ENCODE measurements at regions not wholly inside any gene's neighbourhood (a gene's known extent, or its start where the extent isn't known, plus 50 kb on each side); places are given as distances from the start of the nearest gene placed in this dataset.
A peak's percentile ranks its signal among the peaks of the same experiment; 100 is the strongest.

DNA sequence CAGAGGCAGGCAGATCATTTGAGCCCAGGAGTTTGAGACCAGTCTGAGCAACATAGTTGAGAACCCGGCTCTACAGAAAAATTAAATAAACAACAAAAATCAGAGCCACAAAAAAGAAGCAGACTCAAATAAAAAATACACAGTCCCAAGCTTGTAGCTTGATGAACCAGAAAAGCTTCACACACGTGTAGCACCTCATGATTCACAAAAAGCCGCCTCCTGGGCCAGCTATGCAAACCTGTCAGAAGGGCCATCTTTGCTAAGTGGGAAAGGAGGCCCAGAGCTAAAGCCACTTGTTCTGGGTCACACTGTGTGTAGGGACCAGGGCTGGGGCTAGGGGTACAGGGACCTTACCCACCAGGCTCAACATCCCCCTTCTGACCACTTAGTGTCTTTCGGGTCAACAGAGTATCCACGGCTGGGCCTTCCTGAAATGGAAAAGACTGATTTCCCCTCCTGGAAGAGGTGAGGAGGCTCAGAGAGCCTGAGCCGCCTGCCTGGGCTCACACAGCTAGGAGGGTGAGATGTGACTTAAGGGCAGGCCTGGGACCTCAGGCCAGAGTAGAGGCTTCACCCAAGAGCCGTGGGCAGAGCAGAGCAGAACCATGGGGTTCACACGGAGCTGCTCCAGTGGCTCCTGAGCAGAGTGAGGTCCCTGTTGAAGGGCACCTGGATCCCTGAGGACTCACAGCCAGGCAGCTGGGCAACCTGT, 269.6 kb downstream of the PARN start:
- DNase-seq, result no peak

DNA sequence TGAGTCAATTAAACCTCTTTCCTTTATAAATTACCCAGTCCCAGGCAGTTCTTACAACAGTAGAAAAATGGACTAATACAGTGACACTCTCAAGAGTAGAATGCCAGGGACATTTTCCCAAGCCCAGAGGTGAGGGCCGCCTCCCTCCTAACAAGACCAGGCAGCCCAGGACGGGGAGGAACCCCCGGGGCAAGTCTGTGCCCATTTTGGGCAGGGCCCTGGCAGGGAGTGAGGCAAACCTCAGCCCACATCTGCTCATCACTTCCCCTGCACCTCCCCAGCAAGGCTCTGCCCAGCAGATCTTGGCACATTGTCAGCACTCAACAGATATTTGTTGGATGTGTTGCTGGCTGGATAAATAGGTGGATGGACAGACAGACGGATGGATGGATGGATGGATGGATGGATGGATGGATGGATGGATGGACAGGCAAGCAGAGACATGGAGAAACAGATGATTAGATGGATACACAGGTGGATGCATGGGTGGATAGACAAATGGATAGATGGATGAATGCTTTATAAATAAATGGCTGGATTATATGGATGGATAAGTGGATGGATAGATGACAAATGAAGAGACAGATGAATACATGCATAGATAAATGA, 271.3 kb downstream of the PARN start:
- DNase-seq, result no peak

DNA sequence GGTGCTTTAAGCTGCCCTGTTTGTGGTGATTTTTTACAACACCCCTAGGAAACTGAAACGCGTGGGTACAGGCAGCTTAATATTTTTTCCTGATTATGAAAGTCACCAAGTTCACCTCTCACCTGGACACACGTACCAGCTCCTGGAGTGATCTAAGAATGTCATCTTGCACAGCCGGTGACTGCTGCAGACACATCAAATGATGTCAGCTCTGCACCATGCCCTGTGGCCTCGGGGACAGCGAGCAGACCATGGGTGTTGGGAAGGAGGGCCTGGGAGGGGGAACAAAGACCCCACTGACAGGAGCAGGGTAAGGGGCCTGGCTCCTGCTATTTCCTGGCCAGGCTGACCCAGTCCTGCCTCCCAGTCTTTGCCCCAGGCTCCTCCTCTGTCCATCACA, 272.7 kb downstream of the PARN start:
- DNase-seq, result no peak

DNA sequence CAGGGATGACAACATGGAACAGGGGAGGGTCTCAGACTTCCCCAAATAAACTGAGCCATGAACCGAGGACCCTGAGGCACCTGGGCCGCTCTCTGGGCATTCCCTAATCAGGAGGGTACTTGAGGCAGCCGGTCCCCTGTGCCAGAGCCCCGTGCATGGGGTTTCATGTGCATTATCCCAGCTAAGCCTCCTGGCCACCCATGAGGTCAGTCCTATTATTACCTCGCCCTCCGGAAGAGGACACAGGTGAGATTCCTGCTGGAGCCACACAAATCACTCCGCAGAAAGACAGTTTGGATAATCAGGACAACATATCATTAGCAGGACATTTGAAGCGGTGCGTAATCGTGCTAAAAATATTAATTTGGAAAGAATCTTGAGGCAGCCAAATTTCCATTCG, 274.0 kb downstream of the PARN start:
- no peak for DNase-seq

DNA sequence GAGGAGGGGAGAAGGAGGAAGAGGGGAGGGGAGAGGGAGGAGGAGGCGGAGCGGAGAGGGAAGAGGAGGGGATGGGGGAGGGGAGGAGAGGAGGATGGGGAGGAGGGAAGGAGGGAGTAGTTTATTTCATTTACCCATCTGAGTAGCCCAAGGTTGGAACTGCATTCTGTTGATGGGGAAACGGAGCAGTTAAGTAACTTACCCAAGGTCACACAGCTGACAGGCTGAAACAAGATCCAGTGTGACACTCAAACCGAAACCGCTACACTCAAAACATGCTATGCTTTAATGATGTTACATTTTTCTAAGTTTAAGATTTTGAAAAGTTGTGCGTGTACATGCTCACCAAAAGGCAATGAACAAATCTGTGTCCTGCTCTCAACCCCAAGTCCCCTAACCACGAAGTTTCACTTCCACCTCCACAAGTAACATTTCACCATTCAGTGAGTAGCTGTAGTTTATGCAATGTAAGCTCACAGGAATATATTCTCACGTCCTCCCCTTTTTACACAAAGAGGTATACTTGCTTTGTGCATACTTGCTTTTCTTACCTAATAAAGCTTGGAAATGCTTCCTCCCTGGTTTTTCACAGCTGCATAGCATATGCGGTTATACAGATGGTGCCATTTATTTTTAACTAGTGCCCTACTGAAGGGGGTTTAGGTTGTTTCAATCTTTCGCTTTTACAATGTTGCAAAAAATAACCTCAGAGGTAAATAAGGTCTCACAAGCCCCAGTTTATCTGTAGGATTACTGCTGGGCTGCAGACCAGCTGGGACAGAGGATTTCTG, 275.3 kb downstream of the PARN start:
- DNase-seq, result peak in 2 of 14 donors; percentile 0 to 4

DNA sequence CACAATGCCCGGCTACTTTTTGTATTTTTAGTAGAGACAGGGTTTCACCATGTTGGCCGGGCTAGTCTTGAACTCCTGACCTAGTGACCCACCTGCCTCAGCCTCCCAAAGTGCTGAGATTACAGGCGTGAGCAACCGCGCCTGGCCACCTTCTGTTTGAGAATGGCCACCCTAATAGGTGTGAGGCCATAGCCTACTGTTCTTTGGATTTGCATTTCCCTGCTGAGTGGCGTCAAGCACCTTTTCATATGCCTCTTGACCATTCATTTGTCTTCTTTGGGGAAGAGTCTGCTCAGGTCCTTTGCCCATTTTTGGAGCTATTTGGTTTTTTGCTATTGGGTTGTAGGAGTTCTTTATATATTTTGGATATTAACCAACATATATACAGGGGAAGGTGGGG, 276.7 kb downstream of the PARN start:
- DNase-seq, result no peak

DNA sequence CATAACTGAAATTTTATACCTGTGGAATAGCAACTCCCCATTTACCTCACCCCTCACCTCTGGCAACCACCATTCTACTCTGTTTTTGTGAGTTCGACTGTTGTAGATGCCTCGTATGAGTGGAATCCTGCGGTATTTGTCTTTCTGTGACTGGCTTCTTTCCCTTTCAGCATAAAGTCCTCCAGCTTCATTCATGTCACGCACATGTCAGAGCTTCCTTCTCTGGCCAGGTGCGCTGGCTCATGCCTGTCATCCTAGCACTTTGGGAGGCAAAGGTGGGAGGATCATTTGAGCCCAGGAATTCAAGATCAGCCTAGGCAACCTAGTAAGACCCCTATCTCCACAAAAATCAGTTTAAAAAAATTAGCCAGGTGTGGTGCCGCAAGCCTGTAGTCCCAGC, 278.4 kb downstream of the PARN start:
- no peak for DNase-seq

DNA sequence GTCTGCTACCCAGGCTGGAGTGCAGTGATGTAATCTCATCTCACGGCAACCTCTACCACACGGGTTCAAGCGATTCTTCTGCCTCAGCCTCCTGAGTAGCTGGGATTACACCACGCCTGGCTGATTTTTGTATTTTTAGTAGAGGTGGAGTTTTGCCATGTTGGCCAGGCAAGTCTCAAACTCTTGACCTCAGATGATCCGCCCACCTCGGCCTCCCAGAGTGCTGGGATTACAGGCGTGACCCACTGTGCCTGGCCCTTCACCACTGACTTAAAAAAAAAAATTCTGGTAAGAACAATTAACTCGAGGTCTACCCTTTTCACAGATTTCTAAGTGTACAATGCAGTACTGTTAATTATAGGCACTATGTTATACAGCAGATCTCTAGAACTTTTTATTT, 279.4 kb downstream of the PARN start:
- DNase-seq, result no peak

DNA sequence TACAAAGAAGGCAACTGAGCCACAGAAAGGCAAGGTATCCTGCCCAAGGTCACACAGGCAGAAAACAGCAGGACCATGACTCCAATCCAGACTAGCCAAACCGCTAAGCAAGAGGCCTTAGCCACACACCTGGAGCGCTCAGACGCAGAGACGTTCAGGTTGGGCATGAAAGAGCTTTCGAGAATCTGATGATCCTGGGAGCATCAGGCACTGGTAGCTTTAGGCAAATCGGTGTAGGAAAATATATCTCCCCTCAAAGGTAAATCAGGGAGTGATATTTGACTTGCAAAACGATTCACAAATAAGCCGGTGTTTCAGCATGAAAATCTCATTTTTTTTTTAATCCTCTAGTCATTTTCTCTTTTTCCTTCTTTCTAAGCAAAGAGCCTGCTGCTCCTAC, 279.0 kb downstream of the MRTFB start:
- DNase-seq, result no peak

DNA sequence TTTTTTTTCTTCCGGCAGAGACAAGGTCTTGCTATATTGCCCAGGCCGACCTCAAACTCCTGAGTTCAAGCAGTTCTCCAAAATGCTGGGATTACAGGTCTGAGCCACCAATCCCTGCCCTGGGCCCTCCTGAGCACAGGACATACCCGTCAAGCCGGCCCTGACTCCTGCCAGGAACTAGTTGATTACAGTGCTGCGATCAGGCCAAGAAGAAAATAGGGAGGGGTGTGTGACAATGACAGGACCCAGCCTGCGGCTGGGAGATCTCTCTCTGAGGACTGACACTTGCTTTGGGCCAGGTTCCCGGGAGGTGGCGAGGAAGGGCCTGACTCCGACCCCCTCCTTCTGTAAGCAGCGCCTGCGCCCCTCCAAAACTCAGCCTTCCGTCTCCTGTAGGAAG, 276.6 kb downstream of the MRTFB start:
- DNase-seq, result no peak

DNA sequence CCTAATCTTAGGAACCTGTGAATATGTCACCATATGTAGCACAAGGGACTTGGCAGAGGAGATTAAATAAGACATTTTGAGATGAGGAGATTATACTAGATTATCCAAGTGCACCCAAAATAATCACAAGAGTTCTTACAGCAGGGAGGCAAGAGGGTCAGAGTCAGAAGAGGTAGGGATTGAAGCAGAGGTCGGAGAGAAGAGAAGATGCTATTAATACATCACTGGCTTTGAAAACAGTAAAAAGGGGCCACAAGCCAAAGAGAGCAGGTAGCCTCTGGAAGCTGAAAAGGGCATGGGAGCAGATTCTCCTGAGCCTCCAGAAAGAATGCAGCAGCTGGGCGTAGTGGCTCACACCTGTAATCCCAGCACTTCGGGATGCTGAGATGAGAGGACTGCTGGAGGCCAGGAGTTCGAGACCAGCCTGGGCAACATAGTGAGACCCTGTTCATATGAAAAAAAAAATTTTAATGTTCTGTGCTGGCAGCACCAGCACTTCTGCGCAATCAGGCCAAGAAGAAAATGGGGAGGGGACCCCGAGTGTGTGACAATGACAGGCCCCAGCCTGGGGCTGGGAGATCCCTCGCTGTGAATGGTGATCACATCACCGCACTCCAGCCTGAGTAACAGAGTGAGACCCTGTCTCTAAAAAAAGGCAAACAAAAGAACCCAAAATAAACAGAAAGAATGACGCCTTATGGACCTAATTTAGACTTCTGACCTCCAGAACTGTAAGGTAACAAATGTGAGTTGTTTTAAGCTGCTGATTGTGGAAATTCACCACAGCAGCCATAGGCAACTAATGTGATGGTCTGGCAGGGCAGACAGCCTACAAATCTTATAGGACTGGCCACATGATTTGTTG, 275.4 kb downstream of the MRTFB start:
- DNase-seq, result no peak

DNA sequence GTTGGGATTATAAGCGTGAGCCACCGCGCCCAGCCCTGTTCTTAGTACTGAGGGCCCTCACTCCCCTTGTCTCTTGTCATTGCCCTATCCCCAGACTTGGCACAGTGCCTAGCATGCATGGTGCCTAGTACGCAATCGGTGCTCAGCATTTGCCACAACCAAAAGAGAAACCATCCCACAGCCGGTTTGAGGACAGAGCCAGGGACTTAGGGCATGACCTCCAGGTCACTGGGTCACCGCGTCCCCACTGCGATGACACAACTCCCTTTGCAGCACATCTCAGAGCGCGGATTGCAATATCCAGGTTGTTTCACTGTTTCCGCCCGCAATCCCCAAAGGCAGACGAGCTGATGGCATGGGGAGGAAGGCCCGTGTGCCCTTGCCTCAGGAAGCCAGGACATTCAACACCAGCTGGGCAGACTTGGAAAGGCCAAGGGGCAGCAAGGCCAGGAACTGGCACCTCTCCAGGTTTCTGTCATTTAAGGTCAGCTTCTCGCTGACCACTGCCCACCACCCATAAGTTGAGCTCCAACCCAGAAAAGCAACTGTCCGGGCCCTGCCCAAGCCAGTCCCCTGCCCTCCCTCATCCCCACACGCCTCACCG, 274.5 kb downstream of the MRTFB start:
- no peak for DNase-seq

DNA sequence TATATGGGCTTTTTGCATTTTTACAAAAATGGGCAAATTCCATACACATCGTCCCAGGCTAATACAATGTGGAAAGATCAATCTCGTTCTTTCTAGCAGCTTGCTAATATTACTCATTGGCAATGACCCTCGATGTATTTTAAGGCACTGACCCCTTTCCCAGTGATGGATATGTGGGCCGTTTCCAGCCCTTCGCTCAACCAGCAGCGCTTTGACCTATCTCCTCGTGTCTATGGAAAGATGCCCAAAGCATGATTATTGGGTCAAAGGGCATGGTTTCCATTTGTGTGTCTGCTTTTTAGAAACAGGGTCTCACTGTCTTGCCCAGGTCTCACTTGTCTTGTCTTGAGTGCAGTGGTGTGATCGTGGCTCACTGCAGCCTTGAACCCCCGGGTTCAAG, 273.8 kb downstream of the MRTFB start:
- no peak for DNase-seq

DNA sequence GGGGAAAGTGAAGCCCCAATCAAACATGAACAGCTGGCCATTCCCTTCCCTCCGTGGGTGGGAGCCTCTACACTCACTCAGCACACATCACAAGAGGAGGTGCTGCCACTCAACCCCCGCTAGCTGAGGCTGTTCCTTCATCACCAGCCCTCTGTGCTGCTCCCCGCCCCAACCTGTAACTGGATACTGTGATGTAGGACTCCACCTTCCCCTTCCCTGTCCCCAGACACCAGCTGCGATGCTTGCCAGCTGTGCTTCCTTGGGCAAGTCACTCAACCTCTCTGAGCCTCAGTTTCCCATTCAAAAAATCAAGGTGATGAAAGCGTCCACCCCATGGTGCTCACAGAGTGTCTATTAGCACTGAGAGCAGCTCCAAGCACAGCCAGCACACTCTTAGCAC, 273.2 kb downstream of the MRTFB start:
- DNase-seq, result no peak

DNA sequence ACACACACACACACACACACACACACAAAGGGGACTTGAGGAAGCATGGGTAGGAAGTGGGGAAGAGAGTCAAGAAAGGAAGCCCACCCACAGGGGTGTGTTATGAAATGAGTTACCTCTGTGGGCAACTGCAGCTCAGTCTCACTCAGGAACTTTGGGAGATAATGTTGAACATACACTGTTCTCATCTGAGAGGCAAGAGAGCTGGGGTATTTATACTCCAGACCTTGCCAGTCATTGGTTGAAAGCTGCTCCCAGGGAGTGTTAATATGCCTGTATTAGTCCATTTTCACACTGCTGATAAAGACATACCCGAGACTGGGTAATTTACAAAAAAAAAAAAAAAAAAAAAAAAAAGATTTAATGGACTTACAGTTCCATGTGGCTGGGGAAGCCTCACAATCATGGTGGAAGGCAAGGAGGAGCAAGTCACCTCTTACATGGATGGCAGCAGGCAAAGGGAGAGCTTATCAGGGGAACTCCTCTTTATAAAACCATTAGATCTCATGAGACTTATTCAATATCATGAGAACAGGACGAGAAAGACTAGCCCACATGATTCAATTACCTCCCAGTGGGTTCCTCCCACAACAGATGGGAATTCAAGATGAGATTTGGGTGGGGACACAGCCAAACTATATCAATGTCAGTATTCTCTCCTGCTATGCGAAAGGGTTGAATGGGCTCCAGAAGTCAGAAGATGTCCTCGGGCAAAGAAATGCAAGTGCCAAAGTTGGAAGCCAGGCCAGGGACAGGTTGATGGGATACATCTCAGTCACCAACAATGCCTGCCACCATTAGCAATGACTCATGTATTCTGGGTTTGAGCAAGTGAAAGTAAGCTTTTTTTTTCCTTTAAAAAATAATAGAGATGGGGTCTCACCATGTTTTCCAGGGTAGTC, 270.5 kb downstream of the MRTFB start:
- no peak for DNase-seq

DNA sequence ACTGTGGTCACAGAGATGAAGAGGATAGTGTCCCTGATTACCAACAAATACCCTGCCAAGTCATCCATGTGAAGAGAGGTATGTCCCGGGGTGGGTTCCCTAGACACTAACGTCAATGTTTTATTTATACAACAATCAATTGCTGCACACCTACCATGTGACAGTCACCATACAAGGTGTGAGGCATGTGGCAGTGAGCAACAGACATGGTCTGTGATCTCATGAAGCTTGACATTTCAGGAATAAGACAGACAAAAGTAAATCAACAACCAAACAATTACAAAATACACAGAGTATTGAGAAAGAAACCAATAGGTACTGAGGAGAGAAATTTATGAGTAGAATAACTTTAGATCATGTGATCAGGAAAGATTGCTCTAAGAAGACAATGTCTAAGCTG, 268.6 kb downstream of the MRTFB start:
- DNase-seq, result no peak

DNA sequence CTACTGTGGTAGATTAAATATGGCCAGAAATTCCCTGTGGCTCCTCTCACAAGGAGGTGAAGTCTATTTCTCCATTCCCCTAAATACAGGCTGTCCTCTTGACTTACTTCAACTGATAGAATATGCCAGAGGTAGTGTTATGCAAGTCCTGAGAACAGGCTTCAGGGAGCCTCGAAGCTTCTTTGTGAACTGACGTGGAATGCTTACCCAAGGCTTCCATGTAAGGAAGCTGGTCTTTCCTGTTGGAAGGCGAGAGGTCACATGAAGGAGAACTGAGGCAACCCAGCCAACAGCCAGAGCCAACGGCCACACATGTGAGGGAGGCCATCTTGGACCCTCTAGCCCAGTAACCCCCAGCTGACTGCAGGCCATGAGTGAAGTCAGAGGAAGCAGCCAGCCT, 267.9 kb downstream of the MRTFB start:
- DNase-seq, result no peak

DNA sequence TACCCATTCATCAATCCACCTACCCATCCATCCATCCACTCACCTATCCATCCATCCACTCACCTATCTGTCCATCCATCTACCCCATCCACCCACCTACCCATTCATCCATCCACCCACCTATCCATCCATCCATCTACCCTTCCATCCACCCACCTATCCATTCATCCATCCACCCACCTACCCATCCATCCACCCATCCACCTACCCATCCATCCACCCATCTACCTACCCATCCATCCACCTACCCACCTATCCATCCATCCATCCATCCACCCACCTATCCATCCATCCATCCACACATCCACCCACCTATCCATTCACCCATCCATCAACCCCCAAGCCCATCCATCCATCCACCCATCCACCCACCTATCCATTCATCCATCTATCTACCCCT, 267.1 kb downstream of the MRTFB start:
- DNase-seq, result no peak

DNA sequence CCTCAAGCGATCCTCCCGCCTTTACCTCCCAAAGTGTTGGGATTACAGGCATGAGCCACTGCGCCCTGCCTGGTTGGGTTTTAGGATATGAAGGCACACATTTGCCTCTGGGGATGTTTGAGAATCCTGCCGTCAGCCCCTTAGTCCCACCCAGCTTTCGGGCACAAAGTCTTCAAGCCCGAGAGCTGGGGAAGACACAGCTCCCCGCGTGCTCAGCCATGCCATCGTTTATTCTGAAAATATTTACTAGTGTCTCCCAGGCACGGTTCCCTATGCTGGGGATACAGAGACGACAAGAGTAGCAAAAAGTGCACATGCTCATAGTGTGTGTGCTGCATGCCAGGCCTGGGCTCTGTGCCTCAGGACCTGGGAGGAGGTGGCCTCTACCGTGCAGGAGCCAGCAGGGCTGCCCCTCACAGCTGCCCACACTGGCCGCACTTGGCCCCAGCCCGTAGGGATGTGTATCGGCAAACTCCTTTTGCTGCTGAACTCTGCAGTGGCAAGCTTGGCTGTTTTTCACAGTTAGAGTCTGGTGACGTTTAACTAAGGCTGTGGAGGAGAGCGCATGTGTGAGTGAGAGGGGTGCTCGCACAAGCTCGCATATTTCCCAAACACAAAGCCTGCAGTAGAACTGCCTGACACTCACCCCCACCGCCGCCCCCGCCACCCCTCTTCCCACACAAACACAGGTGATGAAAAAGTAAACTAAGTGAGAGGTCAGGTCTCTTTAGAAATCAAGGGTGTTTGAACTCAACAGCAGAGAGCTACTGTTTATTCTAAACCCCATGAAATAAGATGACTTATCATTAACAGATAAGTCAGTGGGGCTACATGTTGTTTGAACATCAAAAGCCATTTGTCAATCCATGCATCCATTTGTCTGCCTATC, 266.4 kb downstream of the MRTFB start:
- no peak for DNase-seq

DNA sequence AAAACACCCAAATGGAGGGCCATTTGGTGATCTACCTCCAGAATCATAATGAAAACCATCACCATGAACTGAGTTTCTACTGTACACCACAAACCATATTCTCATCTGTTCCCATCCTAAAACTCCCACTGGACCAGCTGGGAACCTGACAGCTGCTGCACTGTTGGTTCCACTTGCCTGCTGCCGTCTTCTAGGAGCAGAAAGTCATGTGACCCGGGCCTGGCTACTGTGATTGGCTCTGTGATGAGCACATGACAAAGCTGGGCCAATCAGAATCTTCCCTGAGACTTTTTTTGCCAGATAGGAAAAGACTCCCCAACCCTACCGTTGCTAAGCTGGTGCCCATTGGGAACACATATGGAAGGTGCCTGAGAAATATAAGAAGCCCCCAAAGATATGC, 264.2 kb downstream of the MRTFB start:
- no peak for DNase-seq
